Stomach (tissue), 8 donors: ENCODE measurements at regions not wholly inside any gene's neighbourhood (a gene's known extent, or its start where the extent isn't known, plus 50 kb on each side); places are given as distances from the start of the nearest gene placed in this dataset.

Experiments
- DNase-seq, 2 donors: peaks; one replicate each; pipeline versions ENCODE4 v3.0.0 to v3.0.0-alpha.2; 2013 to 2019
- H3K27ac ChIP-seq, 5 donors: fragments of 200-600 bp in 4 of 5; sonication (generic) in 4 of 5; one replicate each; pipeline ENCODE4 v1.5.1; 2013 to 2019; ENCODE audit warnings: mild to moderate bottlenecking in 1 of 5, moderate library complexity in 1 of 5
- H3K27me3 ChIP-seq, 3 donors: fragments of 200-600 bp; sonication (generic); one replicate each; pipeline ENCODE4 v1.5.1; 2017 to 2019; ENCODE audit warnings: mixed run types in 1 of 3
- H3K36me3 ChIP-seq, 4 donors: fragments of 200-600 bp; sonication (generic); 1 replicate in 3 of 4; 2 replicates in 1 of 4; pipeline ENCODE4 v1.5.1; 2016 to 2019
- H3K4me1 ChIP-seq, 4 donors: fragments of 200-600 bp; sonication (generic); one replicate each; pipeline ENCODE4 v1.5.1; 2016 to 2019
- H3K4me3 ChIP-seq, 4 donors: fragments of 200-600 bp; sonication (generic) in 3 of 4; one replicate each; pipeline ENCODE4 v1.5.1; 2016 to 2019; ENCODE audit warnings: mild to moderate bottlenecking in 1 of 4
- H3K9me3 ChIP-seq, 4 donors: fragments of 200-600 bp; sonication (generic); one replicate each; pipeline ENCODE4 v1.5.1; 2016 to 2019
- EP300 ChIP-seq: sonication (generic); formaldehyde crosslinking; IDR thresholded peaks from one replicate; pipeline ENCODE4 v1.6.1; 2017; ENCODE audit warnings: antibody characterized with exemption
- POLR2A ChIP-seq, 4 donors: fragments of 450-650 bp; IDR thresholded peaks; one replicate each; pipeline ENCODE4 v1.6.1; 2016; ENCODE audit warnings: antibody characterized with exemption in 4 of 4, control low read depth in 2 of 4, mild to moderate bottlenecking in 1 of 4, moderate library complexity in 1 of 4
- POLR2AphosphoS5 ChIP-seq, 3 donors: sonication (generic); formaldehyde crosslinking; IDR thresholded peaks; one replicate each; pipeline ENCODE4 v1.6.1; 2016; ENCODE audit warnings: antibody characterized with exemption in 3 of 3
- WGBS, 5 donors: extraction: QIAGEN DNeasy Blood & Tissue Kit in 3 of 5; methylation state at CpG; one replicate each; pipeline versions ENCODE4 v1.1.5 to v1.1.7; 2013 to 2018; 5-methylcytosine and 5-hydroxymethylcytosine counted together
- intact Hi-C: fragments of 100-400 bp; cut with DNase I; formaldehyde crosslinking; loops from one replicate; pipeline ENCODE4 v1.15.1; 2023; ENCODE audit warnings: low total_unique reads
- TF ChIP-seq, protein P1 (sequence below), 7 experiments: fragments of 450-650 bp in 4 of 7; fragments of 200-600 bp in 3 of 7; sonication (generic) in 3 of 7; IDR thresholded peaks; one replicate each; pipeline ENCODE4 v1.5.1; 2016 to 2019; ENCODE audit warnings: antibody characterized with exemption in 7 of 7, control low read depth in 2 of 7, mild to moderate bottlenecking in 1 of 7
- donor health status: healthy with polysubstance abuse.
- donor health status: Bipolar disorder and iron deficiency.
- donor health status: healthy.

DNA sequence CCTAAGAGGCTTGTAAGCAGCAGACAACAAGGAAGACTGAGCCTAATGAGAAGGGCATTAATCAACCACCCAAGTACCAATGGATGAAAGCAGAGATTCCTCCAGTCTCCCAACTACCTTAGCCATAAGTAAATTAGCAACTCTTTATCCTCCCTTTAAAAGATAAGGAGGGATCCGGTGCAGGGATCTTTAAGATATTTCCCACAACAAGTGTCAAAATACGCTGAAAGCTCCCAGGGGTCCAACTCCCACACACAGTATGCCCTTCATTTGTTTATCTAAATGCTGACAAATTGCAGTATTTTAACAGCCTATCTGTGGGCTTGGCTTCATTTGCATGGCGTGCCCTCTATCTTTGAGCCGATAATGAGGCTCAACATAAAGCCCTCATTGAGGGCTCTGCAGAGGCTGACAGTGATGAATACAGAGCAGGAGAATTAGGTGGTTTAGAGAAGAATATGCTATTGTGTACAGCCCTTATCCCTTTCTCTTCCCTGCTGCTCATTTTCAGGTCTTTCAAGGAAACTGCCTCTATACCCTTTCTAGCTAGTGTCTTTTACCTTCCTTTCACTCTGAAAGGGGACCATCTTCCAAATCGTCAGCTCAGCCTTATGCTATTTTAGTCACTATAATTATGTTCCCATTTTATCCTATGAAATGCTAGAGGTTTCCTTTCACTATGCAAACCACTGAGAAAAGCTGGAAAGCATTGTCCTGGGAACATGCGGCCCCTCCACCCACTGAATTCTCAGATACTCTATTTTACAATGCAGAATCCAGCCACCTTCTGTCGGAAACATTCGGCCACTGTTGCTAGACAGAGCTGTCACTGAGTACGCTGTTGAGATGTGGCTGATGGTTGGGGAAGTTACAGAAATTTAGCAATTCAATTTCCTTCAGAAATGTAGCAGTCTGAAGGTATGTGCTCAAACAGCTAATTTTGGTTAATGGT is 575.2 kb upstream of the JAG1 start:
- DNase-seq: no peak
- no peaks in the 10 kb centered on the region for H3K27me3 ChIP-seq
- no peaks in the 10 kb centered on the region for H3K4me1 ChIP-seq
- intact Hi-C loops: no loop called here
- no peaks in the 10 kb centered on the region for H3K36me3 ChIP-seq
- 45 to 50% (median 47%) methylated on average over 9 of the region's 9 CpGs for WGBS, 5 donors
- TF ChIP-seq, protein P1, sequence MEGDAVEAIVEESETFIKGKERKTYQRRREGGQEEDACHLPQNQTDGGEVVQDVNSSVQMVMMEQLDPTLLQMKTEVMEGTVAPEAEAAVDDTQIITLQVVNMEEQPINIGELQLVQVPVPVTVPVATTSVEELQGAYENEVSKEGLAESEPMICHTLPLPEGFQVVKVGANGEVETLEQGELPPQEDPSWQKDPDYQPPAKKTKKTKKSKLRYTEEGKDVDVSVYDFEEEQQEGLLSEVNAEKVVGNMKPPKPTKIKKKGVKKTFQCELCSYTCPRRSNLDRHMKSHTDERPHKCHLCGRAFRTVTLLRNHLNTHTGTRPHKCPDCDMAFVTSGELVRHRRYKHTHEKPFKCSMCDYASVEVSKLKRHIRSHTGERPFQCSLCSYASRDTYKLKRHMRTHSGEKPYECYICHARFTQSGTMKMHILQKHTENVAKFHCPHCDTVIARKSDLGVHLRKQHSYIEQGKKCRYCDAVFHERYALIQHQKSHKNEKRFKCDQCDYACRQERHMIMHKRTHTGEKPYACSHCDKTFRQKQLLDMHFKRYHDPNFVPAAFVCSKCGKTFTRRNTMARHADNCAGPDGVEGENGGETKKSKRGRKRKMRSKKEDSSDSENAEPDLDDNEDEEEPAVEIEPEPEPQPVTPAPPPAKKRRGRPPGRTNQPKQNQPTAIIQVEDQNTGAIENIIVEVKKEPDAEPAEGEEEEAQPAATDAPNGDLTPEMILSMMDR (IDR thresholded peaks at IDR 0.05): no peak
- TF ChIP-seq POLR2A (IDR thresholded peaks at IDR 0.05): no peak
- TF ChIP-seq POLR2AphosphoS5 (IDR thresholded peaks at IDR 0.05): no peak
- TF ChIP-seq EP300: no peak
- no peaks in the 10 kb centered on the region for H3K9me3 ChIP-seq
- no peak overlapping the region for H3K27ac ChIP-seq
- H3K4me3 ChIP-seq: no peak overlapping the region

DNA sequence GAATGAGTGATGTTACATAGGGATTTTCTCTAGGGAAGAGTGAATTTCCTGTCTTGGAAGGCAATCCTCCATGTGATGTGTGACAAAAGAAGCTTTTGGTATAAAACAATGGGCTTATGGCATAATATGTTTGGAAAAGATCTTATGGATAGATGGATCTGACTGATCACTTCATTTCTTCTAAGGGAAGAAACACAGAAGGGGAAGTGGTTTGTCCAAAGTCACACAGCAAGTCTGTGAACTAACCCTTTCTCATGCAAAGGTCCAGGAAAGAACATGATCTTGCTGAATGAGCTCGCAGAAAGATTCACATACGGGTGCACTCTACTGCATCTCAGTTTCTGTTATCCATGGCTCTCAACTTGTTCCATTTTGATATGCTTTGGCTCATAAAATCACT is 575.9 kb upstream of the JAG1 start:
- intact Hi-C loops: no loop called here
- no peaks in the 10 kb centered on the region for H3K4me1 ChIP-seq
- WGBS, 5 donors: 81 to 93% (median 89%) methylated on average over 2 of the region's 2 CpGs
- H3K36me3 ChIP-seq: no peaks in the 10 kb centered on the region
- no peak overlapping the region for H3K4me3 ChIP-seq
- no peaks in the 10 kb centered on the region for H3K27me3 ChIP-seq
- DNase-seq: no peak
- H3K27ac ChIP-seq: no peak overlapping the region
- H3K9me3 ChIP-seq: peaks cover 0 to 6% (median 3%) of the 10 kb centered on the region in 4 donors
- TF ChIP-seq POLR2AphosphoS5 (IDR thresholded peaks at IDR 0.05): no peak
- TF ChIP-seq EP300: no peak
- TF ChIP-seq, protein P1 (IDR thresholded peaks at IDR 0.05): no peak
- TF ChIP-seq POLR2A (IDR thresholded peaks at IDR 0.05): no peak

DNA sequence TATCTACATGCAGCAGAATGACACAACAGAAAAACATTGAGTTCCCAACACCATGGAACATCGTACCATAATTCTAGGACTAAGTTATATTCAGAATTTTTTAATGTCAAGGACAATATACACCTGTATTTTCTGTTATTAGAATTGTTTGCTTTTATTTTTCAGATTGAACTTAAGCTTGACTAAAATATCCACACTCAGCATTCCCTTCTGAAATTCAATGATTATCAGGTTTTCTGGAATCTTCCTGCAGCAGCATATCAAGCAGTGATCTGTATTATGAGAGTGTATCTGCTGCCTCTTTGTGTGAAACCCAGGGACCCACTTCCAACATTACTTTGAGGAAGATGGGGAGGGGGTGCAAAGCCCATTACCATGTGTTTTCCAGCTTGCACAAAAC is 578.6 kb upstream of the JAG1 start:
- Histone ChIP-seq H3K4me3 (no peak overlapping the region), H3K36me3 (no peaks in the 10 kb centered on the region), H3K27me3 (no peaks in the 10 kb centered on the region), H3K4me1 (no peaks in the 10 kb centered on the region), H3K27ac (no peak overlapping the region), H3K9me3 (peaks cover 0 to 11% (median 5%) of the 10 kb centered on the region in 4 donors)
- WGBS, 5 donors: 86 to 97% (median 89%) methylated on average over 1 of the region's 1 CpG
- intact Hi-C loops: no loop called here
- TF ChIP-seq POLR2A (IDR thresholded peaks at IDR 0.05) (no peak), POLR2AphosphoS5 (IDR thresholded peaks at IDR 0.05) (no peak), EP300 (no peak)
- TF ChIP-seq, protein P1 (IDR thresholded peaks at IDR 0.05): no peak
- DNase-seq: no peak

DNA sequence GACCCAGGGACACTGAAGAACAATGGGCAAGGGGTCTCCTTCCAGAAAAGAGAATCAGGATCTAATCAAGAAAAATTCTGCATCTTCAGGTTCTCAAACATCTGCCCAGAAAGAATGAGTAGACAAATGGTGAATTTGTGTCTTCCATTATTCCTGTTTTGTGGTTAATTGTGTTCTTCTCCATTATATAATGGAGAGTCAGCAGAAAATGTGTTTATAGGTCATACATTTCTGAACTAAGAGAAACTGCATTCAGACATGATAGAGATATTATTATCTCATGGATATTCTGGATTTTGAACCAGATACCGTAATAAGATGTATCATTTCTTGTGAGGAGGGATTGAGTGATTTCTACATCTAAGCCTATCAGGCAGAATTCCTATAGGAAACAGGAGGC is 581.7 kb upstream of the JAG1 start:
- Histone ChIP-seq H3K9me3 (peaks cover 0 to 11% (median 5%) of the 10 kb centered on the region in 4 donors), H3K4me1 (no peaks in the 10 kb centered on the region), H3K27ac (no peak overlapping the region), H3K36me3 (no peaks in the 10 kb centered on the region), H3K4me3 (no peak overlapping the region), H3K27me3 (no peaks in the 10 kb centered on the region)
- no peak for DNase-seq
- TF ChIP-seq POLR2A (IDR thresholded peaks at IDR 0.05): no peak
- no peak for TF ChIP-seq POLR2AphosphoS5 (IDR thresholded peaks at IDR 0.05)
- TF ChIP-seq, protein P1 (IDR thresholded peaks at IDR 0.05): no peak
- no peak for TF ChIP-seq EP300
- 94 to 97% (median 97%) methylated on average over 1 of the region's 1 CpG for WGBS, 5 donors
- intact Hi-C loops: no loop called here
